ENCODE measurements at regions not wholly inside any gene's neighbourhood (a gene's known extent, or its start where the extent isn't known, plus 50 kb on each side); places are given as distances from the start of the nearest gene placed in this dataset.

DNA sequence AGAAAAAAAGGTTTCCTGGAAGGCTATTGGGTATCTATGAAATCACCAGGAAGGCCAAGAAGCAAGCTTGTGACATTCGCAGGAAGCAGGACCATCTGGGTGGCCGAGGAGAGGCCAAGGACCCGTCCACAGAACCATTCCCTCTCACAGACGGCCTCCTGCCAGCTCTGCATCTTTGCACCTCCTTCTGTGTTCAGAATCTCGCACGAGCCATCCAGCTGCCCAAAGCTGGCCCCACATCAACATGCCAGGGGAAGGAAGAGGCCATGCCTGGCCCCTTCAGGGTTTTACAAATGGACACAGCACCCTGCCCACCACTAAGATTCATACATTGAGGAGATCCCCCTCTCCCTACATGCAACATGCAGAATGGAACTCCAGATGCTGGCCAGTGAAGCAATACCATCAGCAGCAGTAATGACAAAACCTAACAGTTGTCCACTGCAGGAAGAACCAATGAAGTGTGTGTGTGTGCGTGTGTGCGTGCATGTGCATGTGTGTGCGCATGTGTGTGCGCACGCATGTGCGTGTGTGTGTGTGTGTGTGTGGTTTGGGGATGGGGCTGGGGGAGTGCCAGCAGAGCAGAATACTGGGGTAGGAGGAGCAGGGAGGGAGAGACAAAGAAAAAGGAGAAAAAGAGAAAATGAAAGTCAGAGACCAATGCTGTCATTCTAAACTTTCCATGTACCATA is 184.2 kb upstream of the FOXQ1 start:
- DNase-seq (ENCODE audit: low read depth) = peak; percentile 7
- TF ChIP-seq, protein P1, sequence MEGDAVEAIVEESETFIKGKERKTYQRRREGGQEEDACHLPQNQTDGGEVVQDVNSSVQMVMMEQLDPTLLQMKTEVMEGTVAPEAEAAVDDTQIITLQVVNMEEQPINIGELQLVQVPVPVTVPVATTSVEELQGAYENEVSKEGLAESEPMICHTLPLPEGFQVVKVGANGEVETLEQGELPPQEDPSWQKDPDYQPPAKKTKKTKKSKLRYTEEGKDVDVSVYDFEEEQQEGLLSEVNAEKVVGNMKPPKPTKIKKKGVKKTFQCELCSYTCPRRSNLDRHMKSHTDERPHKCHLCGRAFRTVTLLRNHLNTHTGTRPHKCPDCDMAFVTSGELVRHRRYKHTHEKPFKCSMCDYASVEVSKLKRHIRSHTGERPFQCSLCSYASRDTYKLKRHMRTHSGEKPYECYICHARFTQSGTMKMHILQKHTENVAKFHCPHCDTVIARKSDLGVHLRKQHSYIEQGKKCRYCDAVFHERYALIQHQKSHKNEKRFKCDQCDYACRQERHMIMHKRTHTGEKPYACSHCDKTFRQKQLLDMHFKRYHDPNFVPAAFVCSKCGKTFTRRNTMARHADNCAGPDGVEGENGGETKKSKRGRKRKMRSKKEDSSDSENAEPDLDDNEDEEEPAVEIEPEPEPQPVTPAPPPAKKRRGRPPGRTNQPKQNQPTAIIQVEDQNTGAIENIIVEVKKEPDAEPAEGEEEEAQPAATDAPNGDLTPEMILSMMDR (conservative IDR thresholded peaks at IDR 0.05; ENCODE audit: low read length) = no peak
- no peak overlapping the region for H3K4me3 ChIP-seq (ENCODE audit: low read length)

DNA sequence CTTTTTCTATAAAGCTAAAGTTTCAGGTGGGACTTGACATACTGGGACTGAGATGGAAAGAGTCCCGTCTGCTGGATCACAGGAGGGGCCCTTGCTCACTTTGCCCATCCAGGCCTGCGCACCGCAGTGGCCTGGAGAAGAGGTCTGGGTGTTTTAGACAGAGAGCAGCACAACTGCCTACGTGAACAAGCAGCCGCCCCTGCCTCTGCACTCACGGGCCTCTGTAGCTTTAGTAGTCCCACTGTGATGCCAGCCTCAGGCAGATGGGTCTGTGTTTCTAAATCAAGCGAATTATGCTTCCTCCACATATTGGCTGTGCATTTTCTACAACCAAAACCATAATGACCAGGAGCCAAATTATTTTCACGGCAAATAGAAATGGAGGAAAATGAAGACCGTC is 184.8 kb upstream of the FOXQ1 start:
- no peak for DNase-seq (ENCODE audit: low read depth)
- no peak overlapping the region for H3K4me3 ChIP-seq (ENCODE audit: low read length)
- TF ChIP-seq, protein P1 (conservative IDR thresholded peaks at IDR 0.05; ENCODE audit: low read length) = no peak

DNA sequence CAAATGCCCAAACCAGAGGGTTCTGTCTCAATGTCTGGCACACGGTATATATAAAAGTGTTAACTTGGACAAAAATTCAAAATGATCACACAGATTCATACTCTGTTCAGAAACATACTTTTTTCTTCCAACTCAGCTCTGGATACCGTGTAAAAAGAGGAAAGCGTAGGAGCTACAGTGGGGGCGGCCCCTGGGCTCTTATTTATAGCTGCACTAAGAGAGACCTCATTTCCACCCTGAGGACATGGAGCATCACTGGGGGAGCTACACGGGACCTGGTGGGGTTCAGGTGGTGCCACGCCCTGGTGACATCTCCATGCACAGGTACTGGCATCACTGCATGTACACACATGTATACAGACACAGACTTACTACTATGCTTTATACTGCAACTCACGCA is 185.9 kb upstream of the FOXQ1 start:
- TF ChIP-seq, protein P1 (conservative IDR thresholded peaks at IDR 0.05; ENCODE audit: low read length) = no peak
- no peak overlapping the region for H3K4me3 ChIP-seq (ENCODE audit: low read length)
- DNase-seq (ENCODE audit: low read depth) = no peak

DNA sequence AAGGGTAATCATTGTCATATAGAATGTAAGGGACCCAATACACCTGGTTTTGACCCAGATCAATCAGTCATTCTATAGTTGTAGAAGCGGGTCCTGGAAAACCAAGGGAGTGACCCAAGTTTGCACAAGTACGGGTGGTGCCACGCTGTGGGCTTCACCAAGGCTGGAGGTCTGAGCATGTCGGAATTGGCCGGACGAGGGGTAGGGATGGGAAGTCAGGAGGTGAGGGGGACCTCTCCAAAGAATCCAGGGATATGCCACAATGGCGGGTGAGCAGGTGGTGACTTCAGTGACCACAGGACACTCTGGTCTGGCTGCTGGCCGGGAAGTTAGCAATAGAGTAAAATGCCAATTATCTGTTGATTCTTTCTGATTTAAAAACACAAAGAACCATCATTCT is 186.6 kb upstream of the FOXQ1 start:
- TF ChIP-seq, protein P1 (conservative IDR thresholded peaks at IDR 0.05; ENCODE audit: low read length) = no peak
- DNase-seq (ENCODE audit: low read depth) = no peak
- no peak overlapping the region for H3K4me3 ChIP-seq (ENCODE audit: low read length)

DNA sequence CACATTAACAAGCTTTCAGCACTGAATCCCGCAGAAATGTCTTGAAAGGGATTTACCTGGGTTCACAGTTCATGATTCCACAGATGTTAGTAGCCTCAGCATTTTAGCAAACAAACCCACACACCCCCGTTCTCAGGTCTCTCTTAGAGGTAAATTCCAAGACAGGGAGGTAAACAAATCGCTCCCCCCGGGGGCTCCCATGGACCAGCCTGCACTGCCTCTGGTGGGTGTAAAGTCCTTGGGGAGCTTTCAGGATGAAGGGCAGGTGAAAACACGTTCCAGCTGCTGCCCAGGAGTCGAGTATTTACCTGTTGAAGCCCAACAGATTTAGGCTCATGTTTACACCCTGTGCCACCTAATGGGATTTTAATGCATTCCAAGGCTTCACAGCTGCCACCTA is 187.0 kb upstream of the FOXQ1 start:
- TF ChIP-seq, protein P1 (conservative IDR thresholded peaks at IDR 0.05; ENCODE audit: low read length) = no peak

DNA sequence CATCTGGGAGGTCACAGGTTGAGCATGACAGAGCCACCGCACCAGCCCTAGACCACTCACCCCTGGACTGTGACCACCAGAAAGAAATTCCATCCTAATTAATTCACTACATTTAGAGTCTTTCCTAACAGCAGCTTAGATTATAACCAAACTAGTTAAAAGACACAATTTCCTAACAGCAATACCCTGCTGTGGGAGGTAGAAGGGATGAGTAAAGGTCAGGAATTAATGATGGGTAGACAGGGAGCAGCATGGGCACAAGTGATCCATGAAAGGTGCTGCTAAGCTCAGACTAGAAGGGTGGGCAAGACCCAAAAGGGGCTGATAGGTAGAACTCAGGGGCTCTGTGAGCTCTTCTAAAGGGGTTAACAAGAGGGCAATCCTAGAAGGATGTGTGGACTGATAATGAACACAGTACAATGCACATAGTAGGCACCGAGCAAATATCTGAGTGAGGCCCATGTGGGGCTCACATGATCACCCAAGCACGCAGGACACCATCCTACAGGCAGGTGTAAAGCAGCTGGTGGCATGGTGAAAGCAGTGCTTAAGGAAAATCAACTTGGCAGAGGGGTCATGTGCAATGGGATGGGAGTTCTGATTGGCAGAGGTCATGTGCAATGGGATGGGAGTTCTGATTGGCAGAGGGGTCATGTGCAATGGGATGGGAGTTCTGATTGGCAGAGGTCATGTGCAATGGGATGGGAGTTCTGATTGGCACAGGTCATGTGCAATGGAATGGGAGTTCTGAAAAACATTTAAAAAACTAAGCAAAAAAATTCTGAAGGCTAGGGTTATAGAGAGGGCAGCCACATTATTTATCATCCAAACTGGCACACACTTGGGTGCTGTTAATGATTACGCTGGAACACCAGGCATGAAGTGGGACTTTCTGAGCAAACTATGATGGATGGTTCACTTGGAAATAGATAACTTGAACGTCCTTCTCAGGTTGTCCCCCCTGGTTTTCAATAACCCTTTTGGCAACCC is 188.2 kb upstream of the FOXQ1 start:
- no peak for DNase-seq (ENCODE audit: low read depth)
- H3K4me3 ChIP-seq (ENCODE audit: low read length) = no peak overlapping the region
- TF ChIP-seq, protein P1 (conservative IDR thresholded peaks at IDR 0.05; ENCODE audit: low read length) = no peak

More for the DNA sequence above, 187.0 kb upstream of the FOXQ1 start:
- H3K4me3 ChIP-seq (ENCODE audit: low read length) = no peak overlapping the region
- DNase-seq (ENCODE audit: low read depth) = no peak
